ENCODE measurements at regions not wholly inside any gene's neighbourhood (a gene's known extent, or its start where the extent isn't known, plus 50 kb on each side); places are given as distances from the start of the nearest gene placed in this dataset.

DNA sequence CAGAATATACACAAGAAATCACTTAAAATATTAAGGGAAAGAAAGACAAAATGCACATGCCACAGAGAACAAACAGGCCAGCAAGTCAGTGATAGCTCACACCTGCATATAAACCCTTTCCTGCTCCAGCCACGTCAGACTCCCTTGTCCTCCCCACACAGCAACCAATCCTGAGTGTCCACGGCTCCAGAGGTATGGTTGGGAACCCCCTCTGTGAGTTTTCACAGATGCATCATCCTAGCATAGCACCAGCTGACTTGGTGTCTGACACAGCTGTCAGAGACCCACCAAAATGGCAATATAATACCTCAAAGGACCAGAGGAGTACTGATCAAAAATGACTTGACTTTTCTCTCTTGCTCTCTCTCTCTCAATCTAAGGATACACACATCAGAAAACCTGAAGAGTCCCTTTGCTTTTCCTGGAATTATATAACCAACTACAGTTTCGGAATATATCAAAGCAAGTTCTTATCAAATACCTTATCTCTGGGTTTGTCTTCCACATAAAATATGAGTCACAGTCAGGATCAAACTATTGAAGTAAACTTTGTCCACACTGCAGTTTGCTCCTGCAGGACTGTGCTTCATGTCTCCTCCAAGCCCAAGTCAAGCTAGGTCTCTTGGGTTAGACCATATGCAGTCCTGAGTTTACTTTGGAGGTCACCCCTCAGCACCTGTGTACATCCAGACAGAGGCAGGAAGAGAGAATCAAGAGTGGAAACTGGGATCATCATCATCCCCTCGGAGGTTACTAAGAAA lies 187.1 kb upstream of the THBS1 start:
- Mint-ChIP-seq H3K9me3 (peaks cover 0 to 11% (median 3%) of the 10 kb centered on the region in 7 donors), H3K27me3 (ENCODE audit: low read depth in 3 of 3) (peaks cover 0 to 1% (median 0%) of the 10 kb centered on the region in 3 donors), H3K4me1 (peaks cover 80% of the 10 kb centered on the region), H3K27ac (peak overlapping the region in 3 of 7 donors; percentile 46 to 77 (median 66)), H3K4me3 (no peak overlapping the region), H3K36me3 (peaks cover 4 to 15% of the 10 kb centered on the region in 2 donors)
- intact Hi-C loops (cut with micrococcal nuclease) = no loop called here
- TF ChIP-seq, protein P1, sequence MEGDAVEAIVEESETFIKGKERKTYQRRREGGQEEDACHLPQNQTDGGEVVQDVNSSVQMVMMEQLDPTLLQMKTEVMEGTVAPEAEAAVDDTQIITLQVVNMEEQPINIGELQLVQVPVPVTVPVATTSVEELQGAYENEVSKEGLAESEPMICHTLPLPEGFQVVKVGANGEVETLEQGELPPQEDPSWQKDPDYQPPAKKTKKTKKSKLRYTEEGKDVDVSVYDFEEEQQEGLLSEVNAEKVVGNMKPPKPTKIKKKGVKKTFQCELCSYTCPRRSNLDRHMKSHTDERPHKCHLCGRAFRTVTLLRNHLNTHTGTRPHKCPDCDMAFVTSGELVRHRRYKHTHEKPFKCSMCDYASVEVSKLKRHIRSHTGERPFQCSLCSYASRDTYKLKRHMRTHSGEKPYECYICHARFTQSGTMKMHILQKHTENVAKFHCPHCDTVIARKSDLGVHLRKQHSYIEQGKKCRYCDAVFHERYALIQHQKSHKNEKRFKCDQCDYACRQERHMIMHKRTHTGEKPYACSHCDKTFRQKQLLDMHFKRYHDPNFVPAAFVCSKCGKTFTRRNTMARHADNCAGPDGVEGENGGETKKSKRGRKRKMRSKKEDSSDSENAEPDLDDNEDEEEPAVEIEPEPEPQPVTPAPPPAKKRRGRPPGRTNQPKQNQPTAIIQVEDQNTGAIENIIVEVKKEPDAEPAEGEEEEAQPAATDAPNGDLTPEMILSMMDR (IDR thresholded peaks at IDR 0.05) = no peak
- no peak overlapping the region for H3K4me3 ChIP-seq (replicated peaks in 1 of 3; ENCODE audit: low read depth in 2 of 3, low read length in 3 of 3)
- H3K4me1 ChIP-seq (ENCODE audit: control insufficient read depth in 1 of 2, insufficient read depth in 2 of 2, low read length in 2 of 2) = peaks cover 50 to 70% of the 10 kb centered on the region in 2 donors
- no peak overlapping the region for H3K9ac ChIP-seq (ENCODE audit: insufficient read depth, low read length, poor library complexity, severe bottlenecking)
- H3K27me3 ChIP-seq (ENCODE audit: control insufficient read depth in 2 of 2, insufficient read depth in 2 of 2, low read length in 2 of 2) = no peaks in the 10 kb centered on the region
- no peaks in the 10 kb centered on the region for H3K79me2 ChIP-seq (ENCODE audit: insufficient read depth, low read length)
- peak in 1 of 3 donors; percentile 62 for DNase-seq
- 100% methylated on average over 2 of the region's 4 CpGs for WGBS (ENCODE audit: insufficient coverage)
- H3K4me2 ChIP-seq (replicated peaks; ENCODE audit: extremely low read depth, low read length, poor library complexity, severe bottlenecking) = no peak overlapping the region
- no peaks in the 10 kb centered on the region for H3K36me3 ChIP-seq (replicated peaks in 1 of 2; ENCODE audit: control insufficient read depth in 1 of 2, insufficient read depth in 2 of 2, low read length in 2 of 2)
- H2AFZ ChIP-seq (ENCODE audit: insufficient read depth, low read depth, low read length, poor library complexity, severe bottlenecking) = no peak overlapping the region
- H3K9me3 ChIP-seq (replicated peaks in 1 of 2; ENCODE audit: control insufficient read depth in 1 of 2, insufficient read depth in 1 of 2, low read length in 2 of 2) = no peaks in the 10 kb centered on the region
- no peak overlapping the region for H3K27ac ChIP-seq (ENCODE audit: low read depth in 1 of 2, low read length in 2 of 2)
- H4K20me1 ChIP-seq (ENCODE audit: insufficient read depth, low read length) = no peaks in the 10 kb centered on the region

DNA sequence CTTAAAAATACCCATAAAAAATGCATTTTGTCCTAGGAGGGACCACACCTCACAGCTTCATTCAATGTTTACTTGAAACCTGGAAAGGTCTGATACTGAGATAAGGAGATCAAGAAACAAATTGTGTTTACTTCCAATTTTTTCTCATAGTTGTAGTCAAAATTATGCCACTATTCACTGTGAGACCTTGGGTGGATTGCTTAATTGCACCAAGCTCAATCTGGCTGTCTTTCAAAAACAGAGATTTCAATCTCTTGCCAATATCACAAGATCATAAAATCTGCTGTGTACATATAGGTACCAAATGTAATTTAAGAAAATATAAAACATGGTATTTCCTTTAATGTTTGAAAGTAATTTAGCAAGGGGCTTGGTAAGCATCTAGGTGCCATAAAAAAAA lies 186.4 kb upstream of the THBS1 start:
- no peak overlapping the region for H3K27ac Mint-ChIP-seq
- intact Hi-C loops (cut with micrococcal nuclease) = no loop called here
- Histone ChIP-seq H4K20me1 (ENCODE audit: insufficient read depth, low read length) (no peaks in the 10 kb centered on the region), H3K9me3 (replicated peaks in 1 of 2; ENCODE audit: control insufficient read depth in 1 of 2, insufficient read depth in 1 of 2, low read length in 2 of 2) (no peaks in the 10 kb centered on the region), H3K27ac (ENCODE audit: low read depth in 1 of 2, low read length in 2 of 2) (no peak overlapping the region), H3K27me3 (ENCODE audit: control insufficient read depth in 2 of 2, insufficient read depth in 2 of 2, low read length in 2 of 2) (no peaks in the 10 kb centered on the region), H3K4me1 (ENCODE audit: control insufficient read depth in 1 of 2, insufficient read depth in 2 of 2, low read length in 2 of 2) (peaks cover 43 to 63% of the 10 kb centered on the region in 2 donors), H3K36me3 (replicated peaks in 1 of 2; ENCODE audit: control insufficient read depth in 1 of 2, insufficient read depth in 2 of 2, low read length in 2 of 2) (no peaks in the 10 kb centered on the region), H3K4me2 (replicated peaks; ENCODE audit: extremely low read depth, low read length, poor library complexity, severe bottlenecking) (no peak overlapping the region), H2AFZ (ENCODE audit: insufficient read depth, low read depth, low read length, poor library complexity, severe bottlenecking) (no peak overlapping the region), H3K4me3 (replicated peaks in 1 of 3; ENCODE audit: low read depth in 2 of 3, low read length in 3 of 3) (no peak overlapping the region), H3K9ac (ENCODE audit: insufficient read depth, low read length, poor library complexity, severe bottlenecking) (no peak overlapping the region), H3K79me2 (ENCODE audit: insufficient read depth, low read length) (no peaks in the 10 kb centered on the region)
- TF ChIP-seq, protein P1 (IDR thresholded peaks at IDR 0.05) = no peak
- peaks cover 75% of the 10 kb centered on the region for H3K4me1 Mint-ChIP-seq
- H3K9me3 Mint-ChIP-seq = peaks cover 0 to 11% (median 3%) of the 10 kb centered on the region in 7 donors
- no peak for DNase-seq
- H3K4me3 Mint-ChIP-seq = no peak overlapping the region
- H3K27me3 Mint-ChIP-seq (ENCODE audit: low read depth in 3 of 3) = peaks cover 0 to 1% (median 0%) of the 10 kb centered on the region in 3 donors
- H3K36me3 Mint-ChIP-seq = peaks cover 4 to 15% of the 10 kb centered on the region in 2 donors
